ENCODE measurements at regions not wholly inside any gene's neighbourhood (a gene's known extent, or its start where the extent isn't known, plus 50 kb on each side); places are given as distances from the start of the nearest gene placed in this dataset.

- TF ChIP-seq CTCF (IDR thresholded peaks at IDR 0.05; ENCODE audit: control extremely low read depth in 1 of 3, insufficient read depth in 1 of 3, low read depth in 1 of 3, low read length in 3 of 3) (no peak), NRF1 (IDR thresholded peaks at IDR 0.05; ENCODE audit: low read depth, low read length) (no peak), TEAD4 (IDR thresholded peaks at IDR 0.05; ENCODE audit: low read depth, low read length) (no peak), CHD2 (IDR thresholded peaks at IDR 0.05; ENCODE audit: low read length) (no peak), GABPA (IDR thresholded peaks at IDR 0.05; ENCODE audit: borderline replicate concordance, insufficient read depth, low read length) (no peak), EP300 (IDR thresholded peaks at IDR 0.05; ENCODE audit: borderline replicate concordance in 1 of 2, low read depth in 2 of 2, low read length in 2 of 2) (no peak)
These were observed 122.2 kb downstream of the DDX3Y start for GRCh38 chrY:13026906-13027305.
